HepG2 (cell line): ENCODE measurements at regions not wholly inside any gene's neighbourhood (a gene's known extent, or its start where the extent isn't known, plus 50 kb on each side); places are given as distances from the start of the nearest gene placed in this dataset.

Experiments
- ATAC-seq: fragments of 200-7000 bp; cut with Tn5 transposase; 3 replicates; pipeline ENCODE4 v1.9.1; 2020; ENCODE audit warnings: mild to moderate bottlenecking, moderate library complexity
- BruUV-seq: library from RNA; stranded (reverse); fragments of 400-500 nt; replicated peaks from 2 replicates; lab custom pipeline; 2021; lab: Mats Ljungman, UMichigan
- CTCF ChIA-PET: fragments of 300-600 bp; formaldehyde crosslinking; extraction: SDS; loops from one replicate; lab custom pipeline; 2021; ENCODE audit warnings: low total read pairs, inconsistent platforms, low intra/inter-chr PET ratio; lab: Yijun Ruan, JAX
- POLR2A ChIA-PET: fragments of 350-600 bp; sonication (Branson Sonifier 250); formaldehyde crosslinking; loops from one replicate; lab custom pipeline; 2020; ENCODE audit warnings: antibody characterized with exemption, inconsistent platforms; lab: Yijun Ruan, JAX
- DNase-seq: peaks from one replicate; pipeline ENCODE4 v3.0.0-alpha.2; 2015; ENCODE audit warnings: low spot score
- FAIRE-seq: peaks from 3 replicates; lab custom pipeline; 2011; peaks lifted over from hg19 to GRCh38; lab: Jason Lieb, UNC
- H2AFZ ChIP-seq: one replicate; pipeline ENCODE4 v1.6.1; 2011; ENCODE audit warnings: low read length, inconsistent platforms
- H3K27ac ChIP-seq: fragments of 300-600 bp; 3 replicates; pipeline ENCODE4 v1.8.0; 2011; ENCODE audit warnings: mixed run types, mild to moderate bottlenecking, mixed read lengths, low read length, inconsistent platforms; ENCODE audit not compliant: insufficient read depth; ENCODE audit errors: extremely low read length
- H3K27me3 ChIP-seq, 2 experiments: fragments of 200-600 bp in 1 of 2; 2 replicates in 1 of 2; 3 replicates in 1 of 2; pipeline versions ENCODE4 v1.6.0 to v1.8.0; 2011; ENCODE audit warnings: low read length in 2 of 2, mild to moderate bottlenecking in 2 of 2, moderate library complexity in 2 of 2, inconsistent platforms in 1 of 2; ENCODE audit not compliant: insufficient read depth in 2 of 2, control insufficient read depth in 1 of 2
- H3K36me3 ChIP-seq, 2 experiments: fragments of 200-600 bp in 1 of 2; replicated peaks in 1 of 2; 2 replicates in 1 of 2; 3 replicates in 1 of 2; pipeline versions ENCODE4 v1.5.1 to v1.8.0; 2011; ENCODE audit warnings: low read length in 2 of 2, inconsistent platforms in 1 of 2; ENCODE audit not compliant: insufficient read depth in 2 of 2, control insufficient read depth in 1 of 2
- H3K4me1 ChIP-seq: 2 replicates; pipeline ENCODE4 v1.5.1; 2012; ENCODE audit warnings: low read length, inconsistent platforms; ENCODE audit not compliant: insufficient read depth
- H3K4me2 ChIP-seq: 2 replicates; pipeline ENCODE4 v1.6.0; 2011; ENCODE audit warnings: low read depth, low read length, inconsistent platforms
- H3K4me3 ChIP-seq, 3 experiments: fragments of 200-600 bp in 1 of 3; sonication (generic), shearing (Covaris generic) in 1 of 3; replicated peaks in 1 of 3; 2 replicates each; pipeline ENCODE4 v1.5.1; 2011 to 2016; ENCODE audit warnings: low read length in 3 of 3, inconsistent platforms in 2 of 3, low read depth in 2 of 3, mild to moderate bottlenecking in 2 of 3, control low read depth in 1 of 3, mixed read lengths in 1 of 3; ENCODE audit not compliant: insufficient read depth in 1 of 3
- H3K79me2 ChIP-seq: one replicate; pipeline ENCODE4 v1.6.1; 2011; ENCODE audit warnings: low read length, inconsistent platforms; ENCODE audit not compliant: insufficient read depth
- H3K9ac ChIP-seq: 2 replicates; pipeline ENCODE4 v1.6.0; 2011; ENCODE audit warnings: mild to moderate bottlenecking, low read depth, low read length, inconsistent platforms; ENCODE audit not compliant: insufficient read depth
- H3K9me3 ChIP-seq: 2 replicates; pipeline ENCODE4 v1.5.1; 2012; ENCODE audit warnings: mild to moderate bottlenecking, low read length
- H4K20me1 ChIP-seq: 2 replicates; pipeline ENCODE4 v1.6.0; 2011; ENCODE audit warnings: inconsistent platforms, mild to moderate bottlenecking, low read length, moderate library complexity; ENCODE audit not compliant: insufficient read depth
- DPF2 ChIP-seq: sonication (generic); formaldehyde crosslinking; IDR thresholded peaks from 2 replicates; pipeline ENCODE4 v1.4.0; 2020; ENCODE audit warnings: mild to moderate bottlenecking, low read depth, missing genetic modification reagents, borderline replicate concordance
- PLSCR1 ChIP-seq: sonication (generic); formaldehyde crosslinking; IDR thresholded peaks from 2 replicates; pipeline ENCODE4 v1.5.0; 2020; ENCODE audit warnings: missing genetic modification reagents, mild to moderate bottlenecking, borderline replicate concordance
- SMARCE1 ChIP-seq: fragments of 450-650 bp; IDR thresholded peaks from 2 replicates; pipeline ENCODE4 v1.6.1; 2017; ENCODE audit warnings: borderline replicate concordance
- ZNF224 ChIP-seq: sonication (generic); formaldehyde crosslinking; IDR thresholded peaks from 2 replicates; pipeline ENCODE4 v1.5.0; 2020; ENCODE audit warnings: mild to moderate bottlenecking, missing genetic modification reagents
- ZNF264 ChIP-seq: sonication (generic); formaldehyde crosslinking; IDR thresholded peaks from 2 replicates; pipeline ENCODE4 v1.4.0; 2020; ENCODE audit warnings: missing genetic modification reagents
- ZNF274 ChIP-seq: sonication (generic); formaldehyde crosslinking; IDR thresholded peaks from 2 replicates; pipeline ENCODE4 v1.5.1; 2020; ENCODE audit warnings: mild to moderate bottlenecking, missing genetic modification reagents
- ZNF460 ChIP-seq: sonication (generic); formaldehyde crosslinking; IDR thresholded peaks from 2 replicates; pipeline ENCODE4 v1.5.1; 2020; ENCODE audit warnings: missing genetic modification reagents, mild to moderate bottlenecking, borderline replicate concordance
- ZNF546 ChIP-seq: sonication (generic); formaldehyde crosslinking; conservative IDR thresholded peaks from 2 replicates; pipeline ENCODE4 v1.8.1; 2023; ENCODE audit warnings: mild to moderate bottlenecking, missing genetic modification reagents
- ZNF557 ChIP-seq: sonication (generic); formaldehyde crosslinking; IDR thresholded peaks from 2 replicates; pipeline ENCODE4 v1.4.0; 2020; ENCODE audit warnings: missing genetic modification reagents
- ZNF761 ChIP-seq: sonication (generic); formaldehyde crosslinking; conservative IDR thresholded peaks from 2 replicates; pipeline ENCODE4 v1.4.0; 2020; ENCODE audit warnings: mild to moderate bottlenecking, missing genetic modification reagents
- WGBS: methylation state at CpG from one replicate; pipeline ENCODE4 v1.1.6; 2017; ENCODE audit warnings: low lambda C conversion rate; 5-methylcytosine and 5-hydroxymethylcytosine counted together
- in situ Hi-C: cut with HindIII; loops from 2 replicates; pipeline ENCODE4 v1.10.0; 2017; ENCODE audit warnings: low pct_unique_long_range_greater_than_20kb; ENCODE audit not compliant: extremely low pct_ligation_motif_present
- intact Hi-C: fragments of 100-400 bp; cut with micrococcal nuclease; formaldehyde crosslinking; loops from one replicate; pipeline ENCODE4 v1.10.0; 2022; ENCODE audit not compliant: unreplicated experiment
- TF ChIP-seq, protein P1 (sequence below), 2 experiments: IDR thresholded peaks; 2 replicates each; pipeline ENCODE4 v1.6.1; 2011 to 2012; ENCODE audit warnings: low read length in 2 of 2, borderline replicate concordance in 1 of 2, low read depth in 1 of 2, mild to moderate bottlenecking in 1 of 2, moderate library complexity in 1 of 2
- TF ChIP-seq, protein P2 (sequence below): sonication (generic); formaldehyde crosslinking; IDR thresholded peaks from 2 replicates; pipeline ENCODE4 v1.5.1; 2020; ENCODE audit warnings: missing genetic modification reagents, mild to moderate bottlenecking, borderline replicate concordance
- TF ChIP-seq, protein P3 (sequence below): sonication (generic); formaldehyde crosslinking; IDR thresholded peaks from 2 replicates; pipeline ENCODE4 v1.4.0; 2020; ENCODE audit warnings: missing genetic modification reagents

- no peaks in the 10 kb centered on the region for H3K27me3 ChIP-seq
- WGBS = 9% methylated on average over 3 of the region's 3 CpGs
- BruUV-seq = no TSS peak
- in situ Hi-C loops (no loop called here), intact Hi-C loops (no loop called here)
- no peak for FAIRE-seq
- no peak for ATAC-seq
- ChIA-PET POLR2A (no interaction called here), CTCF (no interaction called here)
- no peaks in the 10 kb centered on the region for H3K36me3 ChIP-seq
- no peak for DNase-seq
- no peaks in the 10 kb centered on the region for H4K20me1 ChIP-seq
- H3K4me2 ChIP-seq = no peak overlapping the region
- H3K27ac ChIP-seq = no peak overlapping the region
- no peak overlapping the region for H3K9ac ChIP-seq
- H3K9me3 ChIP-seq = no peaks in the 10 kb centered on the region
- no peak overlapping the region for H2AFZ ChIP-seq
- no peak overlapping the region for H3K4me3 ChIP-seq
- no peaks in the 10 kb centered on the region for H3K4me1 ChIP-seq
- H3K79me2 ChIP-seq = no peaks in the 10 kb centered on the region
- no peak for TF ChIP-seq ZNF274 (CRISPR knock-in tag)
- TF ChIP-seq, protein P1, sequence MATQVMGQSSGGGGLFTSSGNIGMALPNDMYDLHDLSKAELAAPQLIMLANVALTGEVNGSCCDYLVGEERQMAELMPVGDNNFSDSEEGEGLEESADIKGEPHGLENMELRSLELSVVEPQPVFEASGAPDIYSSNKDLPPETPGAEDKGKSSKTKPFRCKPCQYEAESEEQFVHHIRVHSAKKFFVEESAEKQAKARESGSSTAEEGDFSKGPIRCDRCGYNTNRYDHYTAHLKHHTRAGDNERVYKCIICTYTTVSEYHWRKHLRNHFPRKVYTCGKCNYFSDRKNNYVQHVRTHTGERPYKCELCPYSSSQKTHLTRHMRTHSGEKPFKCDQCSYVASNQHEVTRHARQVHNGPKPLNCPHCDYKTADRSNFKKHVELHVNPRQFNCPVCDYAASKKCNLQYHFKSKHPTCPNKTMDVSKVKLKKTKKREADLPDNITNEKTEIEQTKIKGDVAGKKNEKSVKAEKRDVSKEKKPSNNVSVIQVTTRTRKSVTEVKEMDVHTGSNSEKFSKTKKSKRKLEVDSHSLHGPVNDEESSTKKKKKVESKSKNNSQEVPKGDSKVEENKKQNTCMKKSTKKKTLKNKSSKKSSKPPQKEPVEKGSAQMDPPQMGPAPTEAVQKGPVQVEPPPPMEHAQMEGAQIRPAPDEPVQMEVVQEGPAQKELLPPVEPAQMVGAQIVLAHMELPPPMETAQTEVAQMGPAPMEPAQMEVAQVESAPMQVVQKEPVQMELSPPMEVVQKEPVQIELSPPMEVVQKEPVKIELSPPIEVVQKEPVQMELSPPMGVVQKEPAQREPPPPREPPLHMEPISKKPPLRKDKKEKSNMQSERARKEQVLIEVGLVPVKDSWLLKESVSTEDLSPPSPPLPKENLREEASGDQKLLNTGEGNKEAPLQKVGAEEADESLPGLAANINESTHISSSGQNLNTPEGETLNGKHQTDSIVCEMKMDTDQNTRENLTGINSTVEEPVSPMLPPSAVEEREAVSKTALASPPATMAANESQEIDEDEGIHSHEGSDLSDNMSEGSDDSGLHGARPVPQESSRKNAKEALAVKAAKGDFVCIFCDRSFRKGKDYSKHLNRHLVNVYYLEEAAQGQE (IDR thresholded peaks at IDR 0.05; ENCODE audit: borderline replicate concordance in 1 of 2, low read depth in 1 of 2, low read length in 2 of 2) = no peak
- no peak for TF ChIP-seq PLSCR1 (CRISPR knock-in tag)
- TF ChIP-seq, protein P2, sequence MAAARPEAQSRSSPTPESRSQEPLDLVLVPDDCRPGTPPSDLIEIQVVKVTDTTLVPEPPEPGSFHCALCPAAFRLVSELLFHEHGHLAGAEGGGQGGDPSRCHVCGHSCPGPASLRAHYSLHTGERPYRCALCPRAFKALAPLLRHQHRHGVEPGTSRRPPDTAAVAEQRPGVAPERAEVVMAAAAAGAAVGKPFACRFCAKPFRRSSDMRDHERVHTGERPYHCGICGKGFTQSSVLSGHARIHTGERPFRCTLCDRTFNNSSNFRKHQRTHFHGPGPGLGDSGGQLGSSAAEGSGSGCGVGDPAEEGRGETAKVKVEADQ = no peak
- no peak for TF ChIP-seq ZNF264 (CRISPR knock-in tag)
- TF ChIP-seq ZNF460 (CRISPR knock-in tag) = no peak
- TF ChIP-seq ZNF546 (CRISPR knock-in tag) = no peak
- no peak for TF ChIP-seq SMARCE1
- no peak for TF ChIP-seq ZNF761
- TF ChIP-seq ZNF224 (CRISPR knock-in tag) = no peak
- no peak for TF ChIP-seq ZNF557 (CRISPR knock-in tag)
- TF ChIP-seq DPF2 (CRISPR knock-in tag) = no peak
- TF ChIP-seq, protein P3, sequence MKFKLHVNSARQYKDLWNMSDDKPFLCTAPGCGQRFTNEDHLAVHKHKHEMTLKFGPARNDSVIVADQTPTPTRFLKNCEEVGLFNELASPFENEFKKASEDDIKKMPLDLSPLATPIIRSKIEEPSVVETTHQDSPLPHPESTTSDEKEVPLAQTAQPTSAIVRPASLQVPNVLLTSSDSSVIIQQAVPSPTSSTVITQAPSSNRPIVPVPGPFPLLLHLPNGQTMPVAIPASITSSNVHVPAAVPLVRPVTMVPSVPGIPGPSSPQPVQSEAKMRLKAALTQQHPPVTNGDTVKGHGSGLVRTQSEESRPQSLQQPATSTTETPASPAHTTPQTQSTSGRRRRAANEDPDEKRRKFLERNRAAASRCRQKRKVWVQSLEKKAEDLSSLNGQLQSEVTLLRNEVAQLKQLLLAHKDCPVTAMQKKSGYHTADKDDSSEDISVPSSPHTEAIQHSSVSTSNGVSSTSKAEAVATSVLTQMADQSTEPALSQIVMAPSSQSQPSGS (CRISPR knock-in tag) = no peak
Observed at GRCh38 chrX:111609206-111609605, 71.8 kb upstream of the ALG13 start.
